HepG2 (cell line): ENCODE measurements at regions not wholly inside any gene's neighbourhood (a gene's known extent, or its start where the extent isn't known, plus 50 kb on each side); places are given as distances from the start of the nearest gene placed in this dataset.

Experiments
- BCL6 ChIP-seq: IDR thresholded peaks from 2 replicates; pipeline ENCODE4 v1.6.1; 2016; ENCODE audit warnings: missing genetic modification reagents, missing compliant biosample characterization
- CHD2 ChIP-seq: IDR thresholded peaks from 2 replicates; pipeline ENCODE4 v1.6.1; 2011; ENCODE audit warnings: low read depth, low read length, improper control_type of control experiment
- CTCF ChIP-seq: sonication (generic); formaldehyde crosslinking; IDR thresholded peaks from 2 replicates; pipeline ENCODE4 v1.5.0; 2020; ENCODE audit warnings: mild to moderate bottlenecking, missing genetic modification reagents, moderate library complexity
- DPF2 ChIP-seq: sonication (generic); formaldehyde crosslinking; IDR thresholded peaks from 2 replicates; pipeline ENCODE4 v1.4.0; 2020; ENCODE audit warnings: mild to moderate bottlenecking, low read depth, missing genetic modification reagents, borderline replicate concordance
- FOXO4 ChIP-seq: sonication (generic); formaldehyde crosslinking; conservative IDR thresholded peaks from 2 replicates; pipeline ENCODE4 v1.8.1; 2023; ENCODE audit warnings: missing genetic modification reagents
- GATAD2A ChIP-seq: IDR thresholded peaks from 2 replicates; pipeline ENCODE4 v1.6.1; 2016
- KDM5A ChIP-seq: fragments of 200-600 bp; sonication (generic); IDR thresholded peaks from 2 replicates; pipeline ENCODE4 v1.7.0; 2018; ENCODE audit warnings: antibody characterized with exemption, mild to moderate bottlenecking, low read length, borderline replicate concordance
- MAX ChIP-seq: IDR thresholded peaks from 2 replicates; pipeline ENCODE4 v1.6.1; 2012; ENCODE audit warnings: inconsistent platforms
- NFE2 ChIP-seq: sonication (generic); formaldehyde crosslinking; IDR thresholded peaks from 2 replicates; pipeline ENCODE4 v1.4.0; 2020; ENCODE audit warnings: missing genetic modification reagents
- ZBTB26 ChIP-seq: IDR thresholded peaks from 2 replicates; pipeline ENCODE4 v1.6.1; 2016; ENCODE audit warnings: missing compliant biosample characterization, missing genetic modification reagents, borderline replicate concordance
- ZKSCAN1 ChIP-seq: fragments of 150-350 bp; IDR thresholded peaks from 2 replicates; pipeline ENCODE4 v1.6.1; 2014; ENCODE audit warnings: low read length
- ZNF12 ChIP-seq: sonication (generic); formaldehyde crosslinking; IDR thresholded peaks from 2 replicates; pipeline ENCODE4 v1.5.0; 2020; ENCODE audit warnings: missing genetic modification reagents
- ZNF777 ChIP-seq: sonication (generic); formaldehyde crosslinking; IDR thresholded peaks from 2 replicates; pipeline ENCODE4 v1.4.0; 2020; ENCODE audit warnings: missing genetic modification reagents

- TF ChIP-seq MAX, result no peak
- no peak for TF ChIP-seq GATAD2A (CRISPR knock-in tag)
- no peak for TF ChIP-seq KDM5A
- no peak for TF ChIP-seq ZNF777
- no peak for TF ChIP-seq BCL6 (CRISPR knock-in tag)
- TF ChIP-seq ZBTB26 (CRISPR knock-in tag), result no peak
- TF ChIP-seq NFE2 (CRISPR knock-in tag), result no peak
- TF ChIP-seq ZNF12 (CRISPR knock-in tag), result no peak
- no peak for TF ChIP-seq FOXO4 (CRISPR knock-in tag)
- TF ChIP-seq DPF2 (CRISPR knock-in tag), result no peak
- no peak for TF ChIP-seq CTCF (CRISPR knock-in tag)
- TF ChIP-seq ZKSCAN1, result no peak
- TF ChIP-seq CHD2, result no peak
Observed at GRCh38 chr4:15376594-15376993, 51.2 kb upstream of the C1QTNF7 start.
